ENCODE measurements at regions not wholly inside any gene's neighbourhood (a gene's known extent, or its start where the extent isn't known, plus 50 kb on each side); places are given as distances from the start of the nearest gene placed in this dataset.

DNA sequence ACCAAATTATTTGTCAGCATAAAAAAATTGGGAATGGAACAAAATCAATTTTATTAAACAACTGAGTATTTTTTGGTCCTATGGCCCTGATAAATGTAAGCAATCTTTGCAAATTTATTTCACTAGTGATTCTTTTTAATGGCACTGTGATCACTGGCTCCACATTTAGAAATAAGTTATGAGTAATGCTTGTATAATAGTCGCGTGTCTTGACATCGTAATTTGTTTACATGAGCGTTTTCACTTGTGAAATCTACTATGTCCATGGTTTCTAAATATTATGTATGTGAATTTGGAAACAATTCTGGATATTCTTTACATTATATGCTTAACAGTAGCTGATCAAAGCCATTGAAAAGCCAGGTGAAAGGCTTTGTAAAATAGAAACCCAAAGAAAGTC is 817.5 kb downstream of the EFNA5 start:
- Histone ChIP-seq H3K4me3 (ENCODE audit: low read depth, low read length) (no peak overlapping the region), H3K27me3 (ENCODE audit: control insufficient read depth, insufficient read depth, low read length) (no peaks in the 10 kb centered on the region), H3K36me3 (ENCODE audit: control insufficient read depth, insufficient read depth, low read length) (no peaks in the 10 kb centered on the region)
- TF ChIP-seq, protein P1, sequence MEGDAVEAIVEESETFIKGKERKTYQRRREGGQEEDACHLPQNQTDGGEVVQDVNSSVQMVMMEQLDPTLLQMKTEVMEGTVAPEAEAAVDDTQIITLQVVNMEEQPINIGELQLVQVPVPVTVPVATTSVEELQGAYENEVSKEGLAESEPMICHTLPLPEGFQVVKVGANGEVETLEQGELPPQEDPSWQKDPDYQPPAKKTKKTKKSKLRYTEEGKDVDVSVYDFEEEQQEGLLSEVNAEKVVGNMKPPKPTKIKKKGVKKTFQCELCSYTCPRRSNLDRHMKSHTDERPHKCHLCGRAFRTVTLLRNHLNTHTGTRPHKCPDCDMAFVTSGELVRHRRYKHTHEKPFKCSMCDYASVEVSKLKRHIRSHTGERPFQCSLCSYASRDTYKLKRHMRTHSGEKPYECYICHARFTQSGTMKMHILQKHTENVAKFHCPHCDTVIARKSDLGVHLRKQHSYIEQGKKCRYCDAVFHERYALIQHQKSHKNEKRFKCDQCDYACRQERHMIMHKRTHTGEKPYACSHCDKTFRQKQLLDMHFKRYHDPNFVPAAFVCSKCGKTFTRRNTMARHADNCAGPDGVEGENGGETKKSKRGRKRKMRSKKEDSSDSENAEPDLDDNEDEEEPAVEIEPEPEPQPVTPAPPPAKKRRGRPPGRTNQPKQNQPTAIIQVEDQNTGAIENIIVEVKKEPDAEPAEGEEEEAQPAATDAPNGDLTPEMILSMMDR (IDR thresholded peaks at IDR 0.05; ENCODE audit: insufficient read depth, low read length, poor library complexity, severe bottlenecking) = no peak
- DNase-seq (ENCODE audit: low read depth) = no peak

DNA sequence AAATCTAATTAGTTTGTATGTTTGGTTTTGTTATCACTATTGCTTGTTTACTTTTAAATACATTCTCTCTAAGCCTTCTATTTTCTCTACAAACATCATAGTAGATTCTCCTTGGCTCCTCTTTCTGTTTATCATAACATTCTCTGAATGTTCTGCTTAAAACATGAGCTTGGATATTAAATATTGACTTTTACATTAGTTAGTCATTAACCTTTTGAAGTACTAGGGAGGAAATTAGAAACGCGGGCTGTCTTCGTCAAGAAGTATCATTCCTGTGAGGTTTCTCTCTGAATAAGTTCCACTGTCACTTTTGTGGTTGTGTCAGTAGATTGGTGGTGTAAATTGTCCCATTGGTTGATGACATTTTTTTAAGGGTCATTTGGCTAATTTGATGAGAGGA is 821.5 kb downstream of the EFNA5 start:
- Histone ChIP-seq H3K27me3 (ENCODE audit: control insufficient read depth, insufficient read depth, low read length) (no peaks in the 10 kb centered on the region), H3K4me3 (ENCODE audit: low read depth, low read length) (no peak overlapping the region), H3K36me3 (ENCODE audit: control insufficient read depth, insufficient read depth, low read length) (no peaks in the 10 kb centered on the region)
- TF ChIP-seq, protein P1 (IDR thresholded peaks at IDR 0.05; ENCODE audit: insufficient read depth, low read length, poor library complexity, severe bottlenecking) = no peak
- no peak for DNase-seq (ENCODE audit: low read depth)

DNA sequence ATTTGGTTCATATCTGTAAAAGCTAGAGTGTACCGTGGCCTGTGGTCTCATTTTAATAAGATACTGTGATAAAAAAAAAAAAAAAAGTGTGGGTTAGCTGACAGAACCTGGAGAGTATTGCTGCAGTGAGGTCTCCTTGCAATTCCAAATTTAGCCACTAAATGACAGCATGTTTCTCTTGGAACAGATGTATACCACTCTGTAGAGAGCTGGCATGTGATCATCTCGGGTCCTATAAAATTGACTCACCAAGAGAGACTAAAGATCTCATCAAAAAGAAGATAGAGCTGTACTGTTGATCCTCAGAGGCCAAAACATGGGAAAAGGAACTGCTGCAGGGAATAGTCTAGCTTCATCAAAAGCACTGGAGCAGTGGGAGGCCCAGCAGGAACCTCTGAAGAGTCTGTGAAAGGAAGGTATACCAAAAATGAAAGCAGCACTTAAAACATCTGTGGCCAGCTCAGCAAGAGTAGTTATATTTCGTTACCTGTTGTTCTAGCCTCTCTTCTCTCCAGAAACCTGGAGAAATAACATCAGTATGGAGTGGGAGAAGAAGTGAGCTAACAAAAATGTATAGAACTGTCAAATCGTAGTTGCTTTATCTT is 826.8 kb downstream of the EFNA5 start:
- H3K27me3 ChIP-seq (ENCODE audit: control insufficient read depth, insufficient read depth, low read length) = no peaks in the 10 kb centered on the region
- no peaks in the 10 kb centered on the region for H3K36me3 ChIP-seq (ENCODE audit: control insufficient read depth, insufficient read depth, low read length)
- DNase-seq (ENCODE audit: low read depth) = no peak
- TF ChIP-seq, protein P1 (IDR thresholded peaks at IDR 0.05; ENCODE audit: insufficient read depth, low read length, poor library complexity, severe bottlenecking) = no peak
- H3K4me3 ChIP-seq (ENCODE audit: low read depth, low read length) = no peak overlapping the region

DNA sequence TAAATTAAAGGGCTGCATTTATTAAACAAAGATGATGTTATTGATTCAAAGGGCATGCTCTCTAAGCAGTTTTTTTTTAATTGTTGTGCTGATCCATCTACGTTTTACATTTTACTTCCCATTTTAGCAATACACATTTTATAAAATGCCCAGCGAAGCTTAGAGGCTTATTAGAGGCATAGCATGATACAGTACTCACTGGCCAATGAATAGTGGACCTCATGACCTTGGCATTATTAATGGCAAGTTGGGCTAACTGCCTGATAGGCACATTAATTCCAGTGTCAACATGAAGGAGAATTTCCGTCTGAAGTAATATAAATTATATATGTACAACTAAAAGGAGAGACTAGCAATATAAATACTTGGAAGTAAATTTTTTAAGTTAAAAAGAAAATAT is 837.2 kb downstream of the EFNA5 start:
- DNase-seq (ENCODE audit: low read depth) = no peak
- H3K27me3 ChIP-seq (ENCODE audit: control insufficient read depth, insufficient read depth, low read length) = no peaks in the 10 kb centered on the region
- no peak overlapping the region for H3K4me3 ChIP-seq (ENCODE audit: low read depth, low read length)

DNA sequence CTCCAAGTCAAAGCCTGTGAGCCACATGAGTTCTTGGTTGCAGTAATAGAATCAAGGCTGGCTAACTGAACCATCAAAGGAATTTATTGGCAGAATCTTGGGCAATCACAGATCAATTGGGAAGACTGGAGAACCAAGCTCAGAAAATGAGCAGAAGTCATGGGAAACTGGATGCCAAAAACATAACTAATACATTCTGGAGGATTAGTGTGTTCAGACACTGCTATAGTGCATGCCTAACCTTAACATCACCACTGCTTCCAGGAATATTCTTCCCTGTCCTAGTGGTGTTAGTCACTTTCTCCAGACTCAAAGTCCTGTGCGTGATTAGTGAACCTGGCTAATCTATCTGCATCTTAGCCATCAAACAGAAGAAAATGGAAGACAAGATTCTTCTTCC is 843.7 kb downstream of the EFNA5 start:
- no peaks in the 10 kb centered on the region for H3K27me3 ChIP-seq (ENCODE audit: control insufficient read depth, insufficient read depth, low read length)
- H3K36me3 ChIP-seq (ENCODE audit: control insufficient read depth, insufficient read depth, low read length) = no peaks in the 10 kb centered on the region
- TF ChIP-seq, protein P1 (IDR thresholded peaks at IDR 0.05; ENCODE audit: insufficient read depth, low read length, poor library complexity, severe bottlenecking) = no peak
- no peak overlapping the region for H3K4me3 ChIP-seq (ENCODE audit: low read depth, low read length)
- no peak for DNase-seq (ENCODE audit: low read depth)

More for the DNA sequence above, 837.2 kb downstream of the EFNA5 start:
- no peaks in the 10 kb centered on the region for H3K36me3 ChIP-seq (ENCODE audit: control insufficient read depth, insufficient read depth, low read length)
- TF ChIP-seq, protein P1 (IDR thresholded peaks at IDR 0.05; ENCODE audit: insufficient read depth, low read length, poor library complexity, severe bottlenecking) = no peak

DNA sequence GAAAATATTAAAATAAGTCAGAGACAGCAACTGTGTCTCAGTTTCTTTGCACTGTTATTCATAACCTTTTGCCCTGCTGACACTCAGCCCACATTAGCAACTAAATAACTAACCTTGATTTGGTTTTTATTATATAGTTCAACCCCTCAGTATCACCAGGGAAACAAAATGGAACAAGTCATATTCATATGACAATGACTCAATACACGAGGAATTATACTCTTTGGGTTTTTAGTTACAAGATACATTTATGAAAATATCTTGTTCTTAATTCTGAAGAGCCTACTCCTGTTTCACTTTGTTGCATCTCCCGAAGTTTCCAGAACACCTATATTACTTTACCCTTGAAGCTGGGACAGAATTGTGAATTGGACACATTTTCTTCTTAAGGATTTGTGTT is 845.4 kb downstream of the EFNA5 start:
- TF ChIP-seq, protein P1 (IDR thresholded peaks at IDR 0.05; ENCODE audit: insufficient read depth, low read length, poor library complexity, severe bottlenecking) = no peak
- Histone ChIP-seq H3K27me3 (ENCODE audit: control insufficient read depth, insufficient read depth, low read length) (no peaks in the 10 kb centered on the region), H3K36me3 (ENCODE audit: control insufficient read depth, insufficient read depth, low read length) (no peaks in the 10 kb centered on the region), H3K4me3 (ENCODE audit: low read depth, low read length) (no peak overlapping the region)
- no peak for DNase-seq (ENCODE audit: low read depth)
